DMS153 treated with DMSO at 0.1 percent for 48 hours (cell line): ENCODE measurements at regions not wholly inside any gene's neighbourhood (a gene's known extent, or its start where the extent isn't known, plus 50 kb on each side); places are given as distances from the start of the nearest gene placed in this dataset.

Source experiments
- DNase-seq: peaks from one replicate; lab custom pipeline; 2025; ENCODE audit not compliant: unreplicated experiment; lab: John Stamatoyannopoulos, UW

DNA sequence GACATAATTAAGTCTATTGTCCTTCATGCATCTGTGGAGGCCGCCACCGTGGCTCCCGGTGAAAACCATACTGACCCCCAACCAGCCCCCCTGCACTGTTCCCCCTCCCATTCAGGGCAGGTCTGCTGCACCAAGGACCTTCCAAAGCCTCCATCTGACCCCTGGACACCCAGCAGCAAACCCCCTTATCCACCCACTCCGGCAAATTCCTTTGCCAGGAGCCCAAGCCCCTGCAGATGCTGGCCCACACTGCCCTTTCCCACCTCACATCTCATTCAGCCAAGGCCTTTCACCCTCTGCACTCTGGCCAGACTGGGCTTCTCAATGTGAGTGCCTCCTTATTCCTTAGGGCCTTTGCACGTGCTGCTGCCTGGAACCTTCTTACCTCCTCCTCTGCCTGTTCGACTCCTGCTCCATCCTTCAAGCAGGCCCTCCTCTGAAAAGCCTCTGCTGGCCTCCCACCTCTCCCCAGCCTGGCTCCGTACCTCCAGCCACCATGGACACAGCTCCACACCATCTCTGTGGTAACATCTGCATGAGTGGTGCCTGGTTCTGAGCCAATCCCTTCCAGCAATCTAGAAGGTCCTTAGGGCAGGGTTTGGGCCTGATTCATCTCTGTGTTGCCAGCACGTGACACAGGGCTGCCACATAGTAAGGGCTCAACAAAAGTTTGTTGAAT is 230.7 kb downstream of the BCL11B start:
- DNase-seq, result no peak

DNA sequence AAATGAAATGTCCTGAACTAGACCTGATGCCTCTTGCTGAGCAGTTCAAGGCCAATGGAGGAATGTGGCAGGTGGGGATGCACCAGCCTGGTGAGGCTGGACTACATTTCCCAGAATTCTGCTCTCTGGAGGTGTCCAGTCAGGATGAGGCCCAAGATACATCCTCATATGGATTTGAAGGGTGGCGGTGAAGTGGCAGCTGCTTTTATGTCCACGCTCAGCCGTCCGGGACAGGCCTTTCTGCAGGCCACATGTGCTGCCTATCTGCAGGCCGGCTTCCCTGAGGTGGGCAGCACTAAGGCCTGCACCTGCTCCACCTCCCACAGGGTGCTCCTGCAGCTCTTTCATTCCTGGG is 230.2 kb downstream of the BCL11B start:
- DNase-seq, result no peak

DNA sequence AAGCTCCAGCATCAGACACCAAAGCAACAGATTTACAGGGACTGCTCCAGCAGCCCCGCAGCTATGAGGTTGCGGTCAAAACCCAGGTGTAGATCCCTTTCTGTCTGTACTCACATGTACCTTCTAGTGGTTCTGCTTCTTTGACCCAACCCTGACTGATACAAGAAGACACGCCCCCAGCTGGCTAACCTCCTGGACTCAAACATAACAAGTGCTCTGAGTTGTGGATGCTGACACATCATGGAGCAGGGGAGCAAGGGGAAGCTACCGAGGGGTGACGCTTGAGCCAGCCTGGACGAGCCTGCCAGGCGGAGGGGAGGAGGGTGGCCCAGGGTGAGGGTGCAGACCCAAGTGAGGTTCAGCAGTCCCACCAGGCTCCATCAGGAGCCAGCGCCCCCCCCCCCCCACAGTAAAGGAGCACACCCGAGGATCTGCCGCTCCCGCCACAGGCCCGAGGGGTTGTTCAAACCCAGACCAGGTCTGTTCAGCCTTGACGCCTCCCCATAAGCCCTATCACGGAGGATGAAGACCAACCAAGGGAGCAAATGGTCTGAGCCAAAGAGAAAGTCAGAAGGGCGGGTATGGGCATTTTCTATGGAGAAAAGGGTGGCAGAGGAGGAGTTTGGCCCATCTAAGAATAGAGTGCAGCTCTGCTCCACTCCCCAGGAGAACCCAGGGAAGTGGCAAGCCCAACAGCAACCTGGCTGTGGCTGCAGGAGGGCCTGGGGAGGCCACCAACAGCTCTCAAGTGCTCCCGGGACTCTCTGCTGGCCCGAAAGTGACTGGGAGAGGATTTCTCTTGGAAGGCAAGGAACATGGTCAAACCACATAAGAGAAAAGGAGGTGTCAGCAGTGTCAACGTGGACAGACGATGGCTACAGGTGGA is 229.4 kb downstream of the BCL11B start:
- DNase-seq, result no peak

- DNase-seq, result no peak
These were observed 228.8 kb downstream of the BCL11B start for GRCh38 chr14:99043267-99043615.

DNA sequence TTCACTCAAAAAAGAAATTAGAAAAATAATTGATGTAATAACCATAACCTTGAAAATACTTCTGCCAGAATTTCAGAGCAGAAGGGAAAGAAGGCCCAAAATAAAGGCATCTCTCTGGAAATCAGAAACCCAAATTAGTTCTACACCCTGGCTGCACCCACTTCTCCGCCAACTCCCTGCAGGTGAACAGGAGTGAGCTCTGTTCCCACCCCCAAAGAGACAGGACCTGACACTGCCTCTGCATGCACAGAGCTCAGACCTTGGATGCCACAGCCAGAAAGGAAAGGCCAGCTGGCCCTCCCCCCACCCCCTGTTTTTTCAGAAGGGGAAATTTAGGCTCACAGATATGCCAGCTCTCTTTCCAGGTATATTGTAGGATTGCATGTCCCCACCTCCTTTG is 228.2 kb downstream of the BCL11B start:
- no peak for DNase-seq

GRCh38 chr14:99047441-99048031 is 224.5 kb downstream of the BCL11B start:
- no peak for DNase-seq

- DNase-seq, result no peak
These were observed 221.7 kb downstream of the BCL11B start for GRCh38 chr14:99050309-99050708.

DNA sequence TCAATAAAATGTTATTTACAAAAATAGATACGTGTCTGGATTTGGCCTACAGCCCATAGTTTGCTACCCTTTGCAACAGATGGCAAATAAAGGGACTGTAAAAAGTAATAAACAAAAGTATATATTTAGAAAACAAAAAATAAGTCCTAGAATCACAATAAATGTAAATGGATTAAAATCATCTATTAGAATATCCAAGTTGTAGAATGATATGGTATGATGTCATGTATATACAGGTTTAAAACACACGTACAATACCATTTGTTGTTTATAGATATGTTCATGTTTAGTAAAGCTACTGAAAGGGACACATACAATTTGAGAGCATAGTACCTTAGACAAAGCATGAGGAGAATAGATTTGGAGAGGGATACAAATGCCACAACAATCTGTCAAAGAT is 219.5 kb downstream of the BCL11B start:
- DNase-seq, result no peak

- no peak for DNase-seq
These were observed 217.0 kb downstream of the BCL11B start for GRCh38 chr14:99055019-99055418.

DNA sequence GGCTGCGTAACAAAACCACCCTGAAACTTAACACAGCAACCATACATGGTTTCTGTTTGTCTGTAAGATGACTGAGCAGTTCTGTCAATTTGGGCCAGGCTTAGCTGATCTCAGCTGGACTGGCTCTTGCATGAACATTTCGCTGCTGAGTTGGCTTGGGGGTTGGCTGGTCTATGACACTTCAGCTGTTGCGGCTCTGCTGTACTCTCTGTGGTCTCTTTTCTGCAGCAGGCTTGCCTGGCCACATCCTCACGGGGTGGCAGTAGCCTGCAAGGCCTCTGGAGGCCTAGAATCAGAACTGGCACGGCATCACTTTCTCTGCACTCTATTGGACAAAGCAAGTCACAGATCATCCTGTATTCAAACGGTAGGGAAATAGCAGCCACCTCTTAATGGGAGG is 216.2 kb downstream of the BCL11B start:
- no peak for DNase-seq

GRCh38 chr14:99057576-99058083 is 214.4 kb downstream of the BCL11B start:
- DNase-seq, result no peak

DNA sequence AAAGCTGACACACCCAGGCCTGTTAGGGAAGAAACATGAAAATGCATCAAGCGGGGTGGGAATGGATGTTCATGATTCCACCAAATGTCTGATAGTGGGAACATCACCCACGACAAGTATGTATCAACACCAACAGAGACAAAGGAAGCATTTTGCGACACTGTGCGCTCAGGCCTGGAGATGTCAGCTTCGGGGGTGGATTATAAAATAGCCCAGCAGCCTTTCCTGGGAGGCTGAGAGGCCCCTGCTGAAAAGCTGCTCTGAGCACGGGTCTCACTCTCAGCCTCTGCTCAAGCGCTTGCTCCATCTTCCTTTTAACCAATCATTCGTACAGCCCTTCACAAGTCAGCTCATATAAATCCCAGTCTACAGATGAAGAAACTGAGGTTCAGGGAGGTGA is 213.5 kb downstream of the BCL11B start:
- DNase-seq, result no peak

DNA sequence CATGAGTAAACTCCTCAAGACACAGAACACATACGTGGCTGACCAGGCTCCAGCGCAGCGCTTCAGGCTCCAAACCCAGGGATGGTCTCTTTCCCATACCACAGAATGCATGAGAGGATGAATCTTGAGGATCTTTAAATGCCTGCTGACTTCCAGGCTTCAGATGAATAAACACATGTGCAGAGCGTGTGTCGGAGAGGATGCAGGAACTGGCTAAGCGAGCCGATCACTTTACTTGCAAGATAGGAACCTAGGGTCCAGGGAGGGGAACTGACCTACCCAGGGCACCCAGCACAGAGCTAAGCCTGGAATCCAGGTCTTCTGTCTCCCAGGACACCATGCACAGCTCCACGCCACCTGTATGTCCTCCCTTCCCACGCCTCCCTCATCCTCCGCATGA is 209.8 kb downstream of the BCL11B start:
- no peak for DNase-seq

GRCh38 chr14:99062772-99063418 is 209.1 kb downstream of the BCL11B start:
- DNase-seq, result no peak

DNA sequence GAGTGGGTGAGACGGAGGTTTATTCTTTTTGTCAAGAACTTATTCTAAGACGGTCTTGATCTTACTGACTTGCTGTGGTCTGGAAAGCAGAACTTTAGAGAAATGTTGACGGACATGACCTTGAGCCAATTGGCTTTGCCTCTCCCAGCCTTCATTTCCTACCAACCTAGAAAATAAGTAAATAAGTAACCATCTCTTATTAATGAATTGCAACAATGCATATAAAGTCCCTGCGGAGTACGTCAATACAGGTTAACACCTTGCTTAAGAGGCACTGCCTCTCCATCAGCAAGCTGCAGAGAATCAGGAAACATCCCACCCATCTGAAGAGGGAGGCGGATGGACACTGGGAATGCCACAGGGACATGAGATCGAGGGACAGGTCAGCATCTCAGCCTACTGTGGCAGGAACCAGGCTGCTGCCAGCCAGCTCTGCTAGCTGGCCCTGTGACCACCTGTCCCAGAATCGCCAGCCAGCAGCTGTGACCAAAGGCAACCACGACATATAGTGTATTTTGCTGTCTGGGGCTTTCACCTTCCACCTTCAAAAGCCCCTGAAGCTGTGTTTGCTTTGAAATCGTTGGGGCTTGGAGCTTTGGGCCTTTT is 208.3 kb downstream of the BCL11B start:
- DNase-seq, result no peak

DNA sequence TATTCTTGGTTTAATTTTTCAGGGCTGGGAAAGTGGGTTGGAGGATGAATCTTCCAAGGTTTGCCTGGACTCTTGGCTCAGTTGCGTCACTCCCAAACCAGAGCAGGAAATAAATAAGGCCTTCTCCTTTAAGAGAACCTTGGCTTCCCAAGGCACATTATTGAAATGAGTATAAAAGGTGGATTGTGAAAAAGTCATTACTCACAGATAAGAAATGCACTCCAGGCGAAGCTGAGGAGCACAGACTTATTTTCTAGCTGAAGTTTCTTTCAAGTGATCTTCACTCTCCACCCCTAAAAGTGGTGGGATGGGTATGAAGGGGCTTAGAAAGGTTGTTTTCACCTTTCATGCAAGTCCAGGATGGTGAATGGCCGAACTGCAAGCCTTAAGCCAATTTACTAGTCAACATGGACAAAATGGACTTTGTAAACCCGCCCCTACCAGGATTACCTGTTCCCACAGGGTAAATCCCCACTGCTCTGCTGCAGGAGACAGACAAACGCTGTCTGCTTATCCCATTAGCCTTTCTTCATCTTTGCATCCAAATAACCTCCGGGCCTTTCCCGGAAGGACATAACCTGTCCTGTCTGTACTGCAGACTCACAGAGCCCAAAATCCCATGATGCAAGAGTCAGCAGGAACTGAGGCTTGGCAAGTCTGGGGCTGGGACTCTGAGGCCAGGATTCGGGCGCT is 207.6 kb downstream of the BCL11B start:
- DNase-seq, result no peak

DNA sequence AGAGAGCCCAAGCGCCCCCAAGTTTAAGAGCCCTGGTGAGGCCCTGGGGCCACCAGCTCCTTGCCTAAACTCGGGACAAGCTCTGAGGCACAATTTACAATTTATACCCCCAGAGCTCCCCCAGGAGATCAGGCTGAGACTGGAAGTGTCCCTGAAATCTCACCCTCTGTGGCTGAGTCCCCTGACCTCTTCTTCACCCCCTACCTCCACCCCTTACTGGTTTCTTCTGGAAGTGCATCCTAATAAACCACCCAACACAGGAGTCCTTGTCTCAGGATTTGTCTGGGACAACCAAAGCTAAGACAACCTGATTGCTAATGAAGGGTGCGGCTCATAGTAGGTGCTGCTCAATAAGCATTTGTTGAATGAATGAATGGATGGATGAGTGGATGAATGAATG is 206.4 kb downstream of the BCL11B start:
- no peak for DNase-seq

GRCh38 chr14:99066378-99066777 is 205.6 kb downstream of the BCL11B start:
- DNase-seq, result no peak

- DNase-seq, result no peak
These were observed 204.7 kb downstream of the BCL11B start for GRCh38 chr14:99067141-99067920.

GRCh38 chr14:99067927-99068326 is 204.1 kb downstream of the BCL11B start:
- no peak for DNase-seq
